Right renal cortex interstitium (tissue), 3 donors: ENCODE measurements at regions not wholly inside any gene's neighbourhood (a gene's known extent, or its start where the extent isn't known, plus 50 kb on each side); places are given as distances from the start of the nearest gene placed in this dataset.

Source experiments
- DNase-seq, 3 donors: peaks; one replicate each; pipeline ENCODE4 v3.0.0-alpha.2; 2013; ENCODE audit warnings: low read depth in 3 of 3, low spot score in 2 of 3

DNA sequence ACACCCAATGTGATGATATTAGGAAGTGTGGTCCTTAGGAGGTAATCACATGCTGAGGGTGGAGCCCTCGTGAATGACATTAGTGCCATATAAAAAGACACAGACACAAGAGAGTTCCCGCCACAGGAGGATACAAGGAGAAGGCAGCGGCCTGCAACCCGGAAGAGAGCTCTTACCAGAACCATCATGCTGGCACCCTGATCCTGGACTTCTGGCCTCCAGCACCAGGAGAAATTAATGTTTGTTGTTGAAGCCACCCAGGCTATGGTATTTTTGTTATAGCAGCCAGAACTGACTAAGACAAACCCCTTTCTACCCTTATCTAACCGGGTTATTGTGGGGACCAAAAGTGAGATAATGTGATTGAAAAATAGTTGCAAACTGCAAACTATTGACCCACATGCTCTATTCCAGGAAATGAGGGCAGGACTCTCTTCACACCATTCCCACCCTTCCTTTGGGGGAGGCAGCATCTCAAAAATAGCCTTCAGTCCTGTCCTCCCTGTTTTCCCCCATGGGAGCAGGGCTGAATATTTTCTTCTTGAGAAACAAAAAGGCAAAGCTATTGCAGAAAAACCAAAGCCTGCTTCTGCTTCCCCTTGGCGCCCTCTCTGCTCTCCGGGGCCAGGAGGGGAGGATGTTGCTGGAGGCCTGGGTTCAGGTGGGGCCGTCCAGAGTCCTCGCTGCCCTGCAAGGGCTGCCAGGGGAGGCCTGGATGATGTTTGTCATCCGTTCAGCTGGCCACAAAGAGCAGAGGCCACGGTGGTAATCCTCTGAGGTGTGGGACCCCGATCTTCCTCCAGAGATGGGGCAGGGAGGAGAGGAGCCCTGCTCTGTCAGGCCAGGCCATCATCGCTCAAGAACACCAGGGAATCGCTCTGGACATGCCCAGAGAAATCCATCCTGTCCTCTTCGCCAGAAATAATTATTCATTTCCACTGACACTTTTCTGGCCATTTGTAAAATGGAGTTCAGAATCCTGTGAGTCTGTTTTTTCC is 73.8 kb upstream of the HAAO start:
- no peak for DNase-seq

DNA sequence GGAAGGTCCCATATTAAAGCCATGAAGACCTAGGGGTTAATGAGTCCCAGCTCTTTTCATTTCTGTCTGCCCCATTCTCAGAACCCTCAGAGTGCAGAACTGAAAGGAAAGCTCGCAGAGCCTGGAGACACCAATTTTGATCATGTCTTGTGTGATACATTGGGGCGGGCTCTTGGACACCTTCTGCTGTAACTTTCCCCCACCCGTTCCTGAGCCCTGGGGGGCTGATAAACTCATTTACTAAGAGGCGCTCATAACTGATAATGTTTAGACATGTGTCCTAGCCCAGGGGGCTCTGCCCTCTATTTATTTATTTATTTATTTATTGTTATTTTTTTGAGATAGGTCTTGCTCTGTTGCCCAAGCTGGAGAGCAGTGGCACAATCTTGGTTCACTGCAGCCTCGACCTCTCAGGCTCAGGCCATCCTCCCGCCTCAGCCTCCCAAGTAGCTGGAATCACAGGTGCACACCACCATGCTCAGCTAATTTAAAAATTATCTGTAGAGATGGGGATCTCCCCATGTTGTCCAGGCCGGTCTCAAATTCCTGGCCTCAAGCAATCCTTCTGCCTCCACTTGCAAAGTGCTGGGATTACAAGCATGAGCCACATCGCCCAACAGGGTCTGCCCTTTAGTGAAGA is 72.4 kb upstream of the HAAO start:
- no peak for DNase-seq

DNA sequence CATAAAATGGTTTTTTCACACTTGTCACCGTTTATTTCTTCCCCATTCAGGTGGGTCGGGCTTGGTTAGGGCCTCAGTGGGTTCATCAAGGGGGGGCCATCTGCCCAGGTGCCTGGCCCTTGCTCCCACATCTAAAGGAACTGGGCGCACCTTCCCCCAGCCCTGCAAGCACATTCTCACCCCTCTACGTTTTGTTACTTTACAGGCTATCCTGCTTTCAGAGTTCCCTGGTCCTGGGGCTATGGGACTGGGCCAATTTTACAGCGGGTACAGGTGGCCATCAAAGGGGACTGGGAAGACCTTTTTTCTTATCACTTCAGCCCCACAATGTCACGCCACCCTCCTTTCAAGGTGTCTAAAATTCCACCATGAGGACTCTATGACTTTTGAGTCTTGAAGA is 71.8 kb upstream of the HAAO start:
- DNase-seq, result no peak

DNA sequence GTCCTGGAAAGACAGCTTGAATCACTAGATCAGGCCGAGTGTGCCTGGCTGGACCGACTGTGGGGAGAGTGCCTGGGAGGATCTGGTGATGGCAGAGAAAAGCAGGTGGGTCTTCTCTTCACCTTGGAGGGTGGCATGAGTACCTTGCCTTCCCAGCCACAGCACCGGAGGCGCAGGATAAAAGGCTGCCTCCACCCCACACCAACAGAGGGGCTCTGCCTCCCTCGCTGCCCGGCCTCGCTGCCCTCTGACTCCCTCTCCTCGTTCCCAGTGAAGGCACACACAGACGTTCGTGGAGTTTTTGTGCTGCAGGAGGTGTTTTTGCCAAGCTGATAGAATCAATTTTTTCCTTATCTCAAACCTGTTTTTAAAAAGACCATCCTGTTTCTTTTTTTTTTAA is 71.4 kb upstream of the HAAO start:
- DNase-seq, result no peak

DNA sequence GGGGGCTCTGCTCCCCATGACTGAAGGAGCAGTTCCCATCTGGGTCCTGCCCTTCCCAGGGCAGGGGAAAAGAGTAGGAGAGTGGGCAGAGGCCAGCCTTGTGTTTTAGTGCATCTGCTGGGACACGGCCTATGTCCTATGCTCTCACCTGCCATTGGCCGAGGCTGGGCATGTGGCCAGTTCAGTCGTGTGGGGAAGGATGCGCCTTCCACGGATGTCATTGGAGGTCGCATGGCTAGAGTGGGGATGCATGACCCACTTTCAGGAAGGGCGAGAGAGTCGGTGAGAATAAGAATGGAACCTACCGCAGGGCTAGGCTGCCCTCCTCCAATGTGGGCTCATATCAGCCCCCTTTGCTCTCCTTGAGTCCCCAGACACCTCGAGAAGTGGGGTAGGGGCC is 70.9 kb upstream of the HAAO start:
- DNase-seq, result no peak

DNA sequence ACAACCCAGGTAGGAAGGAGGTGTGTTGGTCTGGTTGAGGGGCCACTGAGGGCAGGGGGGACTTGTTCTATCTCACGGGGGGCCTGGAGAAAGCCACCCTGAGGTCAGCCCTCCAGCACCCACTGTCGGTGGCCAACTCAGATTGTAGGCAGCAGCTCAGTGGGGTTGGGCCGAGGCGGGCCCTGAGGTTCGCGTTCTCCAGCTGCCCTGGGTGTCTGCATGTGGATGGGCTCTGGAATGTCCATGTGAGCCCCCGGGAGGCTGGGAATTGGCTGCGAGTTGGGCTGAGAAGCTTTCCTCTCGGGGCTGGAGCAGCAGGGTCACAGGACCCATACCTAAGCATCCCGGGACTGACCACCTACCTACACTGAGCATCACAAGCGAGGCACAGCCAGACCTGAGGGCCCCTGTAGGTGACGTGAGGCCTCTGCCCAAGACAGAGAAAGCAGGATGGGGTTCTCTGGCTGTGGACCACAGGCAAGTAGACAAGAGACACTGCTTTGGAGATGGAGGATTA is 70.3 kb upstream of the HAAO start:
- no peak for DNase-seq

DNA sequence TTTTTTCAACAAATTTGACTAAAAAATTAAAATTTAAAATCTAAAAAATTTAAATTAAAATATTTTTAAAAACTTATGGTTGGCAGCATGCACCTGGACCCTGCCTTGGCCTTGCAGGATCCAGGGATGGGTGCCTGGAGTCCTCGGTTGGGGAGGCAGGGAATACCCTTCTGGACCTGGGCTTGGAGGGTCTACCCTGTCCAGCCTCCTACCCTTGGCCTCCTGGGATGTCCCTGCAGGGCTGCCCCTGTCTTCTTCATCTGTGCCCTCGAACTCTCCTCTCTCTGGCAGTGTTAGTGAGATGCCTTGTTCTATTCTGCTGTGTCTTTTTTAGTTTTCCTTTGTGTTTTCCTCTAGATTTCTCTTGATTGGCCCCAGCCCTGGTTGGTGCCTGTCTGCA is 68.9 kb upstream of the HAAO start:
- DNase-seq, result no peak

DNA sequence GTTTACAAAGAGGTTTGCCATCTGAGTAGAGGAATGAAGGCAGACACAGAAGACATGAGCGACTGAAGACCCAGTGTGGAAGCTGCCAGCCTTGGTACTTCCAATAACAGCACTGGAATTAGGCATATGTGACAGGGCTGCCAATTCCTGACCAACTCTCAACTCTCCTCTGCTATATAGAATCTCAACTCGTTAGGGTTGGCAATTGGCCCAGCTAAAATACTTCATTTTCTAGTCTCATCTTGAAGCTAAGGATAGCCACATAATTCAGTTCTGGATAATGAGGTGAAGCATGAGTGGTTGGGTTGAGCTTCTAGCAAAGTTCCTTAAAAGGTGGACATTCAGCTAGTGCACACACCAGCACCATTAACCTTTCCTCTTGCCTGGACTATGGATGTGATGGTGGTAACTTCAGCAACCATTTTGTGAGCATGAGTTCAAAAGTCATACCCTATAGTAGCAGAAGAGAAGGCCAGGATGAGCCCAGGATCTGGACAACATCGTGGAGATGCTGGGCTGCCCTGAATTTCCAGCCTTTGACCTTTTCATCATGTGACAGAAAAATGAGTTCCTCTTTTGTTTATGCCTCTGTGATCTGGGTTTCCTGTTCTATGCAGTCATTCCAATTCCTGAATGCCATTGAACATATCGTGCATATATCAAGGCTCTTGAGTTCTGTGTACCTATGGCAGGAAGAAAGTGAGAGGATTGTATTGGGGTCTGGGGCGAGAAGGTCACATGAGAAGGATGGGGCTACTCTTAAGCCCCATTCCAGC is 68.1 kb upstream of the HAAO start:
- DNase-seq, result no peak

DNA sequence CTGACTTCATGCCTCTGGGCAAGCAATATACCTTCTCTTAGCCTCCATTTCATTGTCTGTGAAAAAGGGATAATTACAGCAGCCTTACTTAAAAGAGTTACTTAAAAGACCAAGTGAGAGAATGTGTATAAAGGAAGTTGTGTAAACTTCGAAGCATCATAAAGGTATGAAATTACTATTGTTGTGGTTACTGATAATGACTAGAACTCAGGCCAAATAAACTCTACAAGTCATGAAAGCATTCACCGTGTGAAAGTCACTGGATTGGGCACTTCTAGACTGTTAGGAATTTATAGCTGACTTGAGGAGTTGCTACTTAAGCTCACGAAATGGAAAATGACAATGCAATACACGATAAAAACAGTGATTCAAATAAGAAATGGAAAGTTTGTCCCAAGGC is 67.4 kb upstream of the HAAO start:
- no peak for DNase-seq

DNA sequence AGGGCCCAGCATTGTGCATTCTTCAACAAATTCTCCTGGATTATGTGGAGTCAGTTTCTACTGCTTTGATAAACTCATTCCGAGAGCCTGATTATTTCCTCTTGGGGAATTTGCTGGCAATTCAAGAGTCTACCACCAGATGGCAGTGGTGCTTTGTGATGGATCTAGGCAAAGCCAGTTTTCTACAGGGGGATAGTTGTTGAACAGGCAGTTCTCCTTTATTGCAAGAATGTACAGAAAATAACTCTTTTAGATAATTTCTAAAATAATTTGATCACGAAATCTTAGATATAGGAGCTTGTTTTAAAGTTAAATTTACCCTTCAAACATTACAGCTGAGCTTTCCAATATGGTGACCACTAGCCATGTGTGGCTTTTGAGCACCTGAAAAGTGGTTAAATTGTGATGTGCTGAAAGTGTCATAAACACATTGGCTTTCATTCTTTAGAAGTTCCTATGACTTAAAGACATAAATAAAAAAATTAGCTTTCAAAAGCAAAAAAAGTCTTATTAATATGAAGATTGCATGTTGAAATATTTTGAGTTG is 66.7 kb upstream of the HAAO start:
- peak; percentile 75 to 81 (median 79) for DNase-seq

DNA sequence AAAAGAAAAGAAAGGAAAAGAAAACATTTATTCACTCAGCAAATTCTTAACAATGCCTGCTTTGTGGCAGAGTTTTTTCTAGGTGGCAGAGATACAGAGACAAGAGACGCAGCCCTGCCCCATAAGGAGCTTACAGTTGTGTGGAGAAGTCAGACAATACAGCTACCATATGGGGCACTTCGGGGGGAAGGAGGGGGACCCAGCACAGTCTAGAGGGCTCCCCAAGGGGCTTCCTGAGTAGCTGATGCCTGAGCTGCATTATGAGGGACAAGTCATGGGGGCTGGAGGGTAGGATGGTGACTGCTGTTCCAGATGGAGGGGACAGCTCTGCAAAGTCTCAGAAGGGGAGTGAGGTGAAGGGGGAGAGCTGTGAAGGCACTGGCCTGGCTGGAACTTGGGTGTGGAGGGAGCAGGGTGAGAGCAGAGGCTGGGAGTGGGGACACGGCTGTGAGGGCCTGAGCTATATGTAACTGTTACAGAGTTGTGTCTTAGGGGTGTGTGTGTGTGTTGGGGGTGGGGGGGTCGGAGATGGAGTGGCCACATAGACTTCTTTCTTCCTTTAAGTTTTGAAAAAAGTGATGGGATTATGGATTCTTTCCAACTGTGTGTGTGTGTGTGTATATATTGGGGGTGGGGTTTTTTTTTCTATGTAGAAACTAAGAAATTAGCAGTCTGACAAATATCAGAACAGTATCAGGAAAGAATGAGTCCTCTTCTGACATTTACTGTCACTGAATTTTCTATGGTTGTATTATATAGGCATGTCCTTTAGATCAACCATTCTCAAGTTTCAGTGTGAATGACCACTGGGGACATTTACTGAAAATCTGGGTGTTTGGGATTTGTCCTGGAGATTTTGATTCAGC is 66.0 kb upstream of the HAAO start:
- DNase-seq, result no peak

DNA sequence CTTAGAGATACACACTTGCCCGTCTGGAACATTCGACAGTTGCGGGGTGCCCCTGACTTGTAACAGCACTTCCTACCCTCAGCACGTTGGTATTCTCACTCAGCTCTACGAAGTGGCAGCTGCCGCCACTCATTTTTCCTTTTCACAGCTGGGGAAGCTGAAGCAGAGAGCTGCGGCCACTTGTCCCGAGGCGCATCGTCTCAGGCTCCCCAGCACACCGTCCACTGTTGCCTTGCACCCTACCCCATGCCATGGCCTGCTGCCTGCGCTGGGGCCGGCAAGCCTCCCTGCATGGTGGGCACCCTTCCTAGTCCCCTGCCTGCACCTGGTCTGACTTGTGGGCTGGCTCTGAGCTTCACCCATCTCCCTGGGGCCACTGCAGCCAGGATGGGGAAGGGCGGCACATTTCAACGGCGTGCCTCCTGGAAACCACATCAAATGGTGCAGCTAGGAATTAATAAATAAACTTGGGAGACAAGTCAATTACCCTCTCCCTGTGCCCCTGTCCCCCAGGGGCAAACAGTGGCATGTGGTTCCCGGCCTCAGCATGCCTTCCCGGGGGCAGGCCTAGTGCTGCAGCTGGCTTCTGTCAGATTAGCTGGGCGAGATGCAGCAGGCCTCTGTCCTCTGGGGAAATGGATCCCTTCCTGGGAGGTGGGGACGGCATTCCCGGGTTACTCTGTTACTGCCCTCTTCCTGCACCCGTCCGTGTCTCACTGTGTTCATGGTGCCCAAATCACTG is 64.7 kb upstream of the HAAO start:
- DNase-seq, result no peak

DNA sequence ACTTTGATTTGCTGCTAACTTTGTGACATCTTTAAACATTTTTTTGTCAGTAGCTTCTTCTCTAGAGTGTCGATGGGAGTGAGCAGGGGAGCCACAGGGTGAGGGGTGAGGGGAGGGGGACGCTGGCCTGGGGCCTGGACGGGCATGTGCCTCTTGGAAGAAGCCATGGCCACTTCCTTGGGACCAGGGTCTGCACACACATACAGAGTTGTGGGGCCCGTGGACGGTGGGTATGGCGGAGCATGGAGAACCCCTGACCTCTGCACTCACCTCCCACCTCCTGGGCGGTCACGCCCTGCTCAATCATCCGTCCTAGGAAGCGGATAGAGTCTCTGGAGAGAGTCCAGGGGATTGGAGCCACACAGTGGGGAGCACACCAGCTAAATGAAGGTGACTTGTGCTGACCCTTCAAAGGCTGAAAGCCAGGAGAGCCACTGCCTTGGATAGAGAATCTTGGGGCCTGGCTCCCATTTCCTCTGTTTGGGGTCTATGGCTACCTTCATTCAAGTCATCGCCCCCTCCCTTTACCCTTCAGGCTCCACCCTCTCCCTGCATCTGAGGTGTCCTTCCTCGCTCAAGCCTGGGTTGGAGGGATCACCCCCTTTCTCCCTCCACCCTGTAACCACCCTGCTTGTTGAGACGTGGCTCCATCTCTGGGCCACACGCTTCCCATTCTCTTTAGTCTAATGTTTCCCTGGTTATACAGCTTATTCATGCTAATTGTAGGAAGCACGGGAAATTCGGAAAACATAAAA is 63.9 kb upstream of the HAAO start:
- no peak for DNase-seq

DNA sequence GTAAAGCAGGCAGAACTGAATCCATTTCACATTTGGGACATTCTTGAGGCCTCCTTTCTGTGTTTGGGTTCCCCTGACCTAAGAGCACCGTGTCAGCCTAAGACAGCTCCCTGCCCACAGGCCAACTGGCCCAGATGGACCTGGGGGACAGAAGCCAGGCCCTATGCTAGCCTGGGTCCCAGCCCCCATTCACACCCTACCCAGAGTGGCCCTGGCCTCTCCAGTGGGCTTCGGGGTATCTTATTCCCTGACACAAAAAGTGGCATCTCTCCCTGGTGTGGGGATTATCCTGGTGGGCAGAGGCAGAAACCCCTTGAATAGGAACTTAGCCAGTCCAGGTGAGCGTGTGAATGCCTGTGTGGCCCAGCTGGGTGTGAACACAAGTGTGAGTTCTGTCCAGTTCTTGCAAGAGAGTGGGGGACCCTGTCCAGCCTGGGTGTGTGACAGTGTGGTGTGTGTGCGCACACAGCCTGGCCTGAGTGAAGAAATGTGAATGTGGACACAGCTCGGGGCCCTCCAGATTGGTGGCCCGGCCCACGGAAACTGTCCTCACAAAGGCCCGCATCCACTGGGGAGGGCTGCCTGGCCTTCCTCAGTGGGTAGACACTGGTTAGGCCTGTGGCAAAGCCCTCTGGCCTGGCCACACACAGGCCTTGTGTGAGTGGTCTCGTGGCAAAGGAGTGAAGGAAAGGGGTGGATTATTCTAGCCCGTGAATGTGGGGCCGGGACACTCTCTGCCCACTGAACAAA is 63.0 kb upstream of the HAAO start:
- no peak for DNase-seq

DNA sequence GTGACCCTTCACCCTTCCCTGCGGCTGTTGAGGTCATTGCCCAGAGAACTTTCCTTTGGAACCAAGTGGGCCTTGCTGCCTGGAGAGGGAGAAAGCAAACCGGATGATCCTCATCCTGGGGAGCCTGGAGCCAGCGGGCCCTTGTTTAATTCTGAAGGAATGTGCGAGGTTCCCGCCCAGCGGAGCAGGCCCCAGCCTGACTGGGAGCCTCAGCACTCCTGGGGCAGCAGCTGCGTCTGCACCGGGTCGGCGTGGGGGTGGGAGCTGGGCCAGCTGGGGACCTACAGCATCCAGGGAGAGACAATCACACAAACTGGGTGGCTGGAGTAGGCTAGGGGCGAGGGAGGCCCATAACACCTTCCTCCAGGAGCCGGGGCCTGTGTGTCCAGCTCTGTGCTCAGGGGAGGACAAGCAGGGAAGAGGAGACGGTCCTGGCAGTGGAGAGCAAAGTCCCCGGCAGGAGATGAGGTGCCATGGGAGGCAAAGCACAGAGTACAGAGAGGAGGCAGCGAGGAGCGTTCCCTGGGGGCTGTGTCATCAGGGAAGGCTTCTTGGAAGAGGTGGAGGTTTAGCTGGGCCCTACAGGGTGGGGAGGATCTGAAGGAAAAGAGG is 61.9 kb upstream of the HAAO start:
- DNase-seq, result no peak

DNA sequence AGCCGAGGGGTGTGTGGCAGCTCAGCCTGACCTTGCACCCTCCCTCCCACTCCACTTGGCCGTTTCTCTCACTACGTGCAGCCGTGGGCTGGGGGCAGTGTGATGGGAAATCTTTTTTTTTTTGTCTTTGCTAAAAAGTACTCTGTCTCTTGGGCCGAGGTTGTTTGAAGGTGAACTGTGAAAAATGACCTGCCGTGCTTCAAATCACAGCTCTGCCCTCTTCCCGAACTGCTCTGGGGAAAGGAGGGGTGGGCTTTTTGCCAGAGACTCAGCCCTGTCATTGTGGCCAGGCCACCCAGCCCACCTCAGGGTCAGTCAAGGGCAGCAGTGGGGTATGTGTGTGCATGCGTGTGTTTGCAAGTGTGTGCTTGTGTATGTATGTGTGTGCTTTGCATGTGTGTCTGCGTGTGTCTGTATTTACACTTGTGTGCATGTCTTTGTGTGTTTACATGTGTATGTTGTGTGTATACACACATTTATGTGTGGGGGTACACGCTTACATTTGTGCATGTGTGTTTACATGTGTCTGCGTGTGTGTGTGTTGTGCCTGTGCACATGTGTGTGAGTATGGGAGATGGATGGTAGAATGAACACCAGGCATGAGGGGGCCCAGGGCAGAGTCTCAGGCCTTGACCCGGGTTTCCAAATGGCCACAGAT is 61.3 kb upstream of the HAAO start:
- DNase-seq, result no peak

DNA sequence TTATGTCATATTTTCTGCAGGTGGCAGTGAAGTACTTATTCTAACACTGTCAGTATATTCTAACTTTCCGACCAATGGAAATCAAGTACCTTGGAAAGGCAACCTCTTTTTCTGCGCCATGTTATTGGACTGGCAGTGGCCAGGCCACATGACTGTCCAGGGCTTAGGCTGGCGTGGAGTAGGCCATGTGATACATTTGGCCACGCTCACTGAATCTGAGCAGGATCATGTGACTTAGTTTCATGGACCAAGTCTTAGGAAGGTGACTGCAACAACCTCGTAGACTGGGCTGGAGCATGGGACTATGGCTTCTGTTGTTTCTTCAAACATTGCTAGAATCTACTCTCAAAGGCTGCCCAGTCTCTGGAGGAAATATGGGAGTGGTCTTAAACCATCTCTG is 60.4 kb upstream of the HAAO start:
- DNase-seq, result no peak
